NOMO-1 treated with dmso at 0.1 percent for 144 hours (cell line): ENCODE measurements at regions not wholly inside any gene's neighbourhood (a gene's known extent, or its start where the extent isn't known, plus 50 kb on each side); places are given as distances from the start of the nearest gene placed in this dataset.
"Not testable (repeated sequence)": the region's sequence is repeated elsewhere in the genome, so short reads cannot be mapped to it uniquely, and the experiment has no call there.

Experiments
- DNase-seq: peaks from one replicate; lab custom pipeline; 2025; ENCODE audit not compliant: unreplicated experiment; lab: John Stamatoyannopoulos, UW

GRCh38 chr6:165173484-165173883 lies 135.9 kb downstream of the C6orf118 start:
- no peak for DNase-seq

GRCh38 chr6:165167861-165168260 lies 141.5 kb downstream of the C6orf118 start:
- no peak for DNase-seq

GRCh38 chr6:165167311-165167710 lies 142.1 kb downstream of the C6orf118 start:
- DNase-seq = no peak

GRCh38 chr6:165163519-165163918 lies 145.9 kb downstream of the C6orf118 start:
- DNase-seq = no peak

GRCh38 chr6:165159460-165159859 lies 149.9 kb downstream of the C6orf118 start:
- no peak for DNase-seq

GRCh38 chr6:165146456-165146855 lies 162.9 kb downstream of the C6orf118 start:
- DNase-seq = no peak

GRCh38 chr6:165135889-165136288 lies 173.5 kb downstream of the C6orf118 start:
- DNase-seq = no peak

GRCh38 chr6:165129086-165129485 lies 180.3 kb downstream of the C6orf118 start:
- DNase-seq = no peak

GRCh38 chr6:165127743-165128142 lies 181.7 kb downstream of the C6orf118 start:
- DNase-seq = not testable (repeated sequence)

- DNase-seq = not testable (repeated sequence)
Observed at GRCh38 chr6:165124681-165125080, 184.7 kb downstream of the C6orf118 start.

GRCh38 chr6:165119231-165120020 lies 190.0 kb downstream of the C6orf118 start:
- no peak for DNase-seq

GRCh38 chr6:165118736-165119135 lies 190.7 kb downstream of the C6orf118 start:
- no peak for DNase-seq

- DNase-seq = no peak
Observed at GRCh38 chr6:165117806-165118205, 191.6 kb downstream of the C6orf118 start.

- no peak for DNase-seq
Observed at GRCh38 chr6:165117121-165117520, 192.3 kb downstream of the C6orf118 start.

- DNase-seq = no peak
Observed at GRCh38 chr6:165110860-165111259, 198.5 kb downstream of the C6orf118 start.

- DNase-seq = no peak
Observed at GRCh38 chr6:165109011-165109410, 200.4 kb downstream of the C6orf118 start.

GRCh38 chr6:165106261-165106660 lies 203.1 kb downstream of the C6orf118 start:
- DNase-seq = no peak

GRCh38 chr6:165098165-165098564 lies 211.2 kb downstream of the C6orf118 start:
- no peak for DNase-seq

- DNase-seq = no peak
Observed at GRCh38 chr6:165096868-165097267, 212.5 kb downstream of the C6orf118 start.

- DNase-seq = no peak
Observed at GRCh38 chr6:165096209-165096608, 213.2 kb downstream of the C6orf118 start.

GRCh38 chr6:165092881-165093595 lies 216.4 kb downstream of the C6orf118 start:
- DNase-seq = no peak

GRCh38 chr6:165091121-165091785 lies 218.2 kb downstream of the C6orf118 start:
- DNase-seq = no peak
